Activated naive CD8-positive, alpha-beta T cell (primary cell): ENCODE measurements at regions not wholly inside any gene's neighbourhood (a gene's known extent, or its start where the extent isn't known, plus 50 kb on each side); places are given as distances from the start of the nearest gene placed in this dataset.

Source experiments
- H3K27ac Mint-ChIP-seq: one replicate; pipeline ENCODE4 v1.8.0; 2021; ENCODE audit warnings: mixed read lengths
- H3K27me3 Mint-ChIP-seq: one replicate; pipeline ENCODE4 v1.8.0; 2021; ENCODE audit warnings: mixed read lengths
- H3K36me3 Mint-ChIP-seq: one replicate; pipeline ENCODE4 v1.8.0; 2021; ENCODE audit warnings: mixed read lengths
- H3K4me1 Mint-ChIP-seq: one replicate; pipeline ENCODE4 v1.8.0; 2021; ENCODE audit warnings: low read depth, mixed read lengths
- H3K4me3 Mint-ChIP-seq: one replicate; pipeline ENCODE4 v1.8.0; 2021; ENCODE audit warnings: mild to moderate bottlenecking, mixed read lengths
- H3K9me3 Mint-ChIP-seq: one replicate; pipeline ENCODE4 v1.8.0; 2021; ENCODE audit warnings: low read depth, mixed read lengths

GRCh38 chr6:2534406-2535042 is 216.2 kb downstream of the MYLK4 start:
- peaks cover 37% of the 10 kb centered on the region for H3K27me3 Mint-ChIP-seq
- no peak overlapping the region for H3K27ac Mint-ChIP-seq
- no peak overlapping the region for H3K4me3 Mint-ChIP-seq

GRCh38 chr6:2531426-2532215 is 219.1 kb downstream of the MYLK4 start:
- no peaks in the 10 kb centered on the region for H3K36me3 Mint-ChIP-seq
- no peaks in the 10 kb centered on the region for H3K4me1 Mint-ChIP-seq
- H3K9me3 Mint-ChIP-seq = no peaks in the 10 kb centered on the region
- peaks cover 23% of the 10 kb centered on the region for H3K27me3 Mint-ChIP-seq
- no peak overlapping the region for H3K27ac Mint-ChIP-seq
- no peak overlapping the region for H3K4me3 Mint-ChIP-seq

More at GRCh38 chr6:2534406-2535042, 216.2 kb downstream of the MYLK4 start:
- Mint-ChIP-seq H3K9me3 (no peaks in the 10 kb centered on the region), H3K4me1 (no peaks in the 10 kb centered on the region), H3K36me3 (no peaks in the 10 kb centered on the region)

- Mint-ChIP-seq H3K27ac (no peak overlapping the region), H3K27me3 (peaks cover 18% of the 10 kb centered on the region), H3K9me3 (peaks cover 2% of the 10 kb centered on the region), H3K36me3 (peaks cover 2% of the 10 kb centered on the region), H3K4me3 (no peak overlapping the region), H3K4me1 (no peaks in the 10 kb centered on the region)
Measured at GRCh38 chr6:2529211-2529719, 221.5 kb downstream of the MYLK4 start.

- Mint-ChIP-seq H3K27ac (no peak overlapping the region), H3K4me1 (no peaks in the 10 kb centered on the region), H3K9me3 (peaks cover 9% of the 10 kb centered on the region), H3K36me3 (peaks cover 9% of the 10 kb centered on the region), H3K4me3 (no peak overlapping the region), H3K27me3 (peaks cover 25% of the 10 kb centered on the region)
Measured at GRCh38 chr6:2528156-2528555, 222.6 kb downstream of the MYLK4 start.

GRCh38 chr6:2526766-2527165 is 224.0 kb downstream of the MYLK4 start:
- Mint-ChIP-seq H3K4me1 (peaks cover 11% of the 10 kb centered on the region), H3K9me3 (peaks cover 14% of the 10 kb centered on the region), H3K4me3 (no peak overlapping the region), H3K27ac (no peak overlapping the region), H3K36me3 (peaks cover 12% of the 10 kb centered on the region), H3K27me3 (peaks cover 36% of the 10 kb centered on the region)

- H3K27me3 Mint-ChIP-seq = peaks cover 29% of the 10 kb centered on the region
- H3K9me3 Mint-ChIP-seq = peaks cover 14% of the 10 kb centered on the region
- no peak overlapping the region for H3K4me3 Mint-ChIP-seq
- peaks cover 12% of the 10 kb centered on the region for H3K36me3 Mint-ChIP-seq
- peaks cover 11% of the 10 kb centered on the region for H3K4me1 Mint-ChIP-seq
- H3K27ac Mint-ChIP-seq = no peak overlapping the region
Measured at GRCh38 chr6:2524090-2524489, 226.6 kb downstream of the MYLK4 start.

- H3K4me1 Mint-ChIP-seq = peaks cover 11% of the 10 kb centered on the region
- no peak overlapping the region for H3K27ac Mint-ChIP-seq
- H3K9me3 Mint-ChIP-seq = peaks cover 14% of the 10 kb centered on the region
- peaks cover 12% of the 10 kb centered on the region for H3K36me3 Mint-ChIP-seq
- peaks cover 26% of the 10 kb centered on the region for H3K27me3 Mint-ChIP-seq
- no peak overlapping the region for H3K4me3 Mint-ChIP-seq
Measured at GRCh38 chr6:2523061-2523460, 227.7 kb downstream of the MYLK4 start.

- H3K9me3 Mint-ChIP-seq = peaks cover 14% of the 10 kb centered on the region
- H3K36me3 Mint-ChIP-seq = peaks cover 12% of the 10 kb centered on the region
- H3K27ac Mint-ChIP-seq = no peak overlapping the region
- H3K4me3 Mint-ChIP-seq = no peak overlapping the region
- peaks cover 26% of the 10 kb centered on the region for H3K27me3 Mint-ChIP-seq
- peaks cover 11% of the 10 kb centered on the region for H3K4me1 Mint-ChIP-seq
Measured at GRCh38 chr6:2522521-2522920, 228.2 kb downstream of the MYLK4 start.

GRCh38 chr6:2517855-2518473 is 232.8 kb downstream of the MYLK4 start:
- H3K4me3 Mint-ChIP-seq = no peak overlapping the region
- peaks cover 14% of the 10 kb centered on the region for H3K27me3 Mint-ChIP-seq

GRCh38 chr6:2517401-2517800 is 233.3 kb downstream of the MYLK4 start:
- Mint-ChIP-seq H3K36me3 (peaks cover 3% of the 10 kb centered on the region), H3K9me3 (no peaks in the 10 kb centered on the region), H3K27me3 (peaks cover 8% of the 10 kb centered on the region), H3K4me1 (peaks cover 5% of the 10 kb centered on the region), H3K4me3 (no peak overlapping the region), H3K27ac (no peak overlapping the region)

More at GRCh38 chr6:2517855-2518473, 232.8 kb downstream of the MYLK4 start:
- Mint-ChIP-seq H3K36me3 (peaks cover 3% of the 10 kb centered on the region), H3K4me1 (peaks cover 11% of the 10 kb centered on the region), H3K9me3 (peaks cover 2% of the 10 kb centered on the region), H3K27ac (no peak overlapping the region)

- Mint-ChIP-seq H3K36me3 (no peaks in the 10 kb centered on the region), H3K4me3 (no peak overlapping the region), H3K4me1 (no peaks in the 10 kb centered on the region), H3K9me3 (no peaks in the 10 kb centered on the region), H3K27me3 (peaks cover 6% of the 10 kb centered on the region), H3K27ac (no peak overlapping the region)
Measured at GRCh38 chr6:2516059-2516458, 234.7 kb downstream of the MYLK4 start.

- H3K4me1 Mint-ChIP-seq = no peaks in the 10 kb centered on the region
- H3K4me3 Mint-ChIP-seq = no peak overlapping the region
- peaks cover 8% of the 10 kb centered on the region for H3K27me3 Mint-ChIP-seq
- no peaks in the 10 kb centered on the region for H3K9me3 Mint-ChIP-seq
- H3K36me3 Mint-ChIP-seq = no peaks in the 10 kb centered on the region
- H3K27ac Mint-ChIP-seq = no peak overlapping the region
Measured at GRCh38 chr6:2514965-2515543, 235.7 kb downstream of the MYLK4 start.

GRCh38 chr6:2512802-2513201 is 237.9 kb downstream of the MYLK4 start:
- Mint-ChIP-seq H3K4me1 (no peaks in the 10 kb centered on the region), H3K27me3 (peaks cover 18% of the 10 kb centered on the region), H3K9me3 (no peaks in the 10 kb centered on the region), H3K36me3 (no peaks in the 10 kb centered on the region), H3K27ac (no peak overlapping the region), H3K4me3 (no peak overlapping the region)

- Mint-ChIP-seq H3K27me3 (peaks cover 21% of the 10 kb centered on the region), H3K27ac (no peak overlapping the region), H3K4me3 (no peak overlapping the region), H3K4me1 (no peaks in the 10 kb centered on the region), H3K36me3 (no peaks in the 10 kb centered on the region), H3K9me3 (no peaks in the 10 kb centered on the region)
Measured at GRCh38 chr6:2510316-2510715, 240.4 kb downstream of the MYLK4 start.

GRCh38 chr6:2509711-2510110 is 241.0 kb downstream of the MYLK4 start:
- Mint-ChIP-seq H3K36me3 (no peaks in the 10 kb centered on the region), H3K27me3 (peaks cover 18% of the 10 kb centered on the region), H3K27ac (no peak overlapping the region), H3K4me1 (no peaks in the 10 kb centered on the region), H3K4me3 (no peak overlapping the region), H3K9me3 (no peaks in the 10 kb centered on the region)
